OCI-M1 (cell line): ENCODE measurements at regions not wholly inside any gene's neighbourhood (a gene's known extent, or its start where the extent isn't known, plus 50 kb on each side); places are given as distances from the start of the nearest gene placed in this dataset.
"Not testable (repeated sequence)": the region's sequence is repeated elsewhere in the genome, so short reads cannot be mapped to it uniquely, and the experiment has no call there.

Source experiments
- DNase-seq: peaks from one replicate; lab custom pipeline; 2025; lab: John Stamatoyannopoulos, UW

- no peak for DNase-seq
These were observed 136.9 kb upstream of the NEGR1 start for GRCh38 chr1:72419229-72419628.

- no peak for DNase-seq
These were observed 129.9 kb upstream of the NEGR1 start for GRCh38 chr1:72412286-72412685.

DNA sequence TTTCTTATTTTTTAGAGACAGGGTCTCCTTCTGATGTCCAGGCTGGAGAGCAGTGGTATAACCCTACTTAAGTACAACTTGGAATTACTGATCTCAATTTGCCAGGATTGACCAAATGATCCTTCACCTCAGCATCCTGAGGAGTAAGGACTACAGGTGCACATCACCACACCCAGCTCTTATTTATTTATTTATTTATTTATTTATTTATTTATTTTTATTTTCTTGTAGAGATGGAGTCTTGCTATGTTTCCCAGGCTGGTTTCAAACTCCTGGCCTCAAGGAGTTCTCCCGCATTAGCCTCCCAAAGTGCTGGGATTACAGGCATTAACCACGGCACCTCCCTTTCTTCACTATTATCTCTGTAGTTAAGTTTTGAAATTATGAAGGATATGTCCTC is 117.5 kb upstream of the NEGR1 start:
- no peak for DNase-seq

DNA sequence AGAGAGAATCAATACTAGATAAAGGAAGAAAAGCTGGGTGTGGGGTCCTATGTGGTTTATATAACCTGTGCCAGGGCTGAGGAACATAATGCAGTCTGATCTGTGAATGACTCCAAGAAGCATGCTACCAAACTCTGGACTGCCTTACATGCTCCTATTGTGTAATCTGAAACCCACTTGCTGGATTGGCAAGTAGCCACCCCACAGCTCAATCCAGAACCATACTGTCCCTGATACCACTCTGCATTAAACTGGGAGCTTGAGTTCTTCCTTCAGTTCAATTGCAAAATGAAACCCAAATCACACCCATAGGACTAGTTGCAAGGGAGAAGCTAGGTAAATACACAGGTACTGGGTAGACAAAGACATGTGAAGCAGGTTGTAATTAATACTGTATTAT is 115.4 kb upstream of the NEGR1 start:
- DNase-seq: peak; percentile 50

GRCh38 chr1:72394457-72394856 is 112.1 kb upstream of the NEGR1 start:
- DNase-seq: no peak

DNA sequence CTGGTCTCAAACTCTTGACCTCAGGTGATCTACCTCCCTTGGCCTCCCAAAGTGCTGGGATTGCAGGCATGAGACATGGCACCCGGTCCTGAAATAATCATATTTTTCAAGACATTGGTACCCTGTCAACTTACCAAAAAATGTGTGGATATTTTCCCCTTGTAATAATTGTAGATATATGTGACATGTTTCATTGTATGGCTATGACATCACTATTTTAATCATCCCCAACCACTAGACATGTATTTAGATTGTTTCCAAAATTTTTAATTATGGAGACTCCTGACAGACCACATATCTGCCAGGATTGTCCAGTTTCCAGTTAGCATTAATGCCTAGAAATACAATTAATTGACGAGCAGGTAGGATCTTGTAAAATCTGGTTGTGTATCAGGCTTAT is 96.7 kb upstream of the NEGR1 start:
- no peak for DNase-seq

- no peak for DNase-seq
These were observed 92.9 kb upstream of the NEGR1 start for GRCh38 chr1:72375226-72375625.

DNA sequence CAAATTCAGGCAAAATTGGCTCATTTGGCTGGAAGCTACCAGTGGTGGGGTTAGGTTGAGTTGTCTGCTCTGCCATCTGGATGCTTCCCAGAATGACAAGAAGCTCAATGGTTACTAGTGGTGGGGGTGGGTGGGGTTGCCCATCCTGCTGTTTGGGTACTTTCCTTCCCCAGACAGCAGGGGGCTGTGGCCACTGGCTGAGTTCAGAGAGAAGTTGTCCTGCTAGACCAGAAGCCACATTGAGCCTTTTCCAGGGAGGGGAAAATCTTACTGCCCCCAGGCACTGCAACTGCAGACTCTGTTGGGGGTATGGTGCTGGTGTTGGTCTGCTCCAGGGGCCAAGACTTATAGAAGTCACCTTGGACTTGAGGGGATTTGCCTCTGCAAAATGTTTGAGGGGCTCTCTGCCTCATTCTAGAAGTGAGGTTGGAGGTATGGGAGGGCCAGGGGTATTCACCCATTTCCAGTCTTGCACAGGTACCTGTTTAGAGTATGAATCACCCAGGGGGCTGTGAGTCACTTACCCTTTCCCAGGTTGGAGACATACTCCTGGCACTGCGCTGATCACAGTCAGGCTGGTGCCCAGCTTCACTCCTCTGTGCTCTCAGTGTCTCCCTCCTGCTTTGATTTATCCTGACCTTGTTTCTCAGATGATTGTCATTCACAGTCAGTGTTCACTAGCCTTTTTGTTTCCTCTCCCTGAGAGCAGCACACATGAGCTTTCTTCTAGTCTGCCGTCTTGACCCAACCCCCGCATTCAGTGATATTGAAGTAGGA is 89.1 kb upstream of the NEGR1 start:
- no peak for DNase-seq

DNA sequence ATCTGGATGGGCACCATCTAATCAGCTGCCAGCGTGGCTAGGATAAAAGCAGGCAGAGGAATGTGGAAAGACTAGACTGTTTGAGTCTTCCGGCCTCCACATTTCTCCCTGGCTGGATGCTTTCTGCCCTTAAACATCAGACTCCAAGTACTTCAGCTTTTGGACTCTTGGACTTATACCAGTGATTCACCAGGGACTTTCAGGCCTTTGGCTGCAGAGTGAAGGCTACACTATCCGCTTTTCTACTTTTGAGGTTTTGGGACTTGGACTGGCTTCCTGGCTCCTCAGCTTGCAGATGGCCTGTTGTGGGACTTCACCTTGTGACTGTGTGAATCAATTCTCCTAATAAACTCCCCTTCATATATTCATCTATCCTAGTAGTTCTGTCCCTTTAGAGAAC is 88.5 kb upstream of the NEGR1 start:
- DNase-seq: not testable (repeated sequence)

DNA sequence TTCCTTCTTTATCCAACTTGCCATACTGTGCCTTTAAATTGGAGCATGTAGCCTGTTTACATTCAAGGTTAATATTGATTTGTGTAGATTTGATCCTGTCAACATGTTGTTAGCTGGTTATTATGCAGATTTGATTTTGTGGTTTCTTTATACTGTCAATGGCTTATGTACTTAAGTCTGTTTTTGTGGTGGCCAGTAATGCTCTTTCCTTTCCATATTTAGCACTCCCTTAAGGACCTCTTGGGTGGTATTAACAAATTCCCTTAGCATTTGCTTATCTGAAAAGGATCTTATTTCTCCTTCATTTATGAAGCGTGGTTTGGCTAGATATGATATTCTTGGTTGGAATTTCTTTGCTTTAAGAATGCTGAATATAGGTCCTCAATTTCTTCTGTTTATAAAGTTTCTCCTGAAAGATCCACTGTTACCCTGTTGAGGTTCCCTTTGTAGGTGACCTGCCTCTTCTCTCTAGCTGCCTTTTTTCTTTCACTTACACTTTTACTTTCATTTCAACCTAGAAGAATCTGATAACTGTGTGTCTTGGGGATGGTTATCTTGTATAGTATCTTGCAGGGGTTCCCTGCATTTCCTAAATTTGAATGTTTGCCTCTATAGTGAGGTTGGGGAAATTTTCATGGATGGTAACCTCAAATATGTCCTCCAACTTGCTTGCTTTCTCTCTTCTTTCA is 86.9 kb upstream of the NEGR1 start:
- no peak for DNase-seq

GRCh38 chr1:72366466-72366865 is 84.1 kb upstream of the NEGR1 start:
- peak; percentile 57 for DNase-seq

- DNase-seq: no peak
These were observed 83.4 kb upstream of the NEGR1 start for GRCh38 chr1:72365693-72366092.

- DNase-seq: no peak
These were observed 80.2 kb upstream of the NEGR1 start for GRCh38 chr1:72362538-72362937.

GRCh38 chr1:72357411-72357810 is 75.1 kb upstream of the NEGR1 start:
- DNase-seq: no peak

DNA sequence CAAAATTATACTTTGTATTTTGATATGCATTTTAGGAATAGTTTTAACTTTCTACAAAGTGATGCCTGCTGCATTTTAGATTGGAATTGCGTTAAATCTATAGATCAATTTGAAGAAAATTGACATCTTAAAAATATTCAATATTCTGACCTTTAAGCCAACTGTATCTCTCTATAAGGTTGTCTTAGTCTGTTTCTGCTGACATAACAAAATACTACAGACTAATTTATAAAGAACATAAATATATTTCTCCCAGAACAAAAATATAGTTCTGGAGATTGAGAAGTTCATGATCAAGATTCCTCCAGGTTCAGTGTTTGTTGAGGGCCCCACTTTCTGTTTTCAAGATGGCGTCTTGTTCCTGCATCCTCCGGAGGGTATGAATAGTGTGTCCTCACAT is 73.6 kb upstream of the NEGR1 start:
- no peak for DNase-seq

DNA sequence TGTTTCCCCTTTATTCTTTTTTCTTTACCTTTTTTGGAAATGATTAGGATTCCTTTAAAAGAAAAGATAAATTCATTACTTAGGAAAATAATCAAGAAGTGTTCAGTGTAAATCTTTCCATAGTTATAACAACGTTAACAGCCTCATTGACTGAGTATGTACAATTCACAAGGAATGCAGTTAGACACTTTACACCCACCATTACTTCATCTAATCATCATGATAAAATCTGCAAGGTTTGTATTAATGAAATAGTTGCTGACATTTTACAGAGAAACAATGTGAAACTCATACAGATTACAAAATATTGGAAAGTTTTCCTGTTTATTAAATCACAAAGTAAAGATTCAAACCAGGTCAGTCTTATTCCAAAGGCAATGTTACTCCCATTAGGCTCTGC is 59.3 kb upstream of the NEGR1 start:
- no peak for DNase-seq

DNA sequence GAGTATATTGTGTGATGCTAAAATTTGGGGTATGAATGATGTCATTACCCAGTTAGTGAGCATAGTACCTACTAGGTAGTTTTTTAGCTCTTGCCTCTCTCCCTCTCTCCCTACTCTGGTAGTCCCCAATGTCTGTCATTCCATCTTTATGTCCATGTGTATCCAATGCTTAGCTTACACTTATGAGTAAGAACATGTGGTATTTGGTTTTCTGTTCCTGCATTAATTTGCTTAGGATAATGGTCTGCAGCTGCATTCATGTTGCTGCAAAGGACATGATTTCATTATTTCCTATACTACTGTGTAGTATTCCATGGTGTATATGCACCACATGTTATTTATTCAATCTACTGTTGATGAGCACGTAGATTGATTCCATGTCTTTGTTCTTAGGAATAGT is 54.4 kb upstream of the NEGR1 start:
- DNase-seq: no peak
